Upper lobe of left lung (tissue), 6 donors: ENCODE measurements at regions not wholly inside any gene's neighbourhood (a gene's known extent, or its start where the extent isn't known, plus 50 kb on each side); places are given as distances from the start of the nearest gene placed in this dataset.

Source experiments
- ATAC-seq, 2 donors: fragments of 200-7000 bp; cut with Tn5 transposase; one replicate each; pipeline ENCODE4 v1.9.1; 2022; ENCODE audit warnings: mild to moderate bottlenecking in 2 of 2, moderate library complexity in 2 of 2; ENCODE audit not compliant: low FRiP score in 2 of 2
- DNase-seq, 2 donors: peaks; one replicate each; pipeline ENCODE4 v3.0.0-alpha.2; 2019 to 2020
- H3K27ac ChIP-seq, 4 donors: fragments of 200-600 bp; sonication (generic); one replicate each; pipeline ENCODE4 v1.5.1; 2016 to 2019
- H3K27me3 ChIP-seq, 4 donors: fragments of 200-600 bp; sonication (generic); one replicate each; pipeline ENCODE4 v1.5.1; 2017 to 2019
- H3K36me3 ChIP-seq, 4 donors: fragments of 200-600 bp; sonication (generic); one replicate each; pipeline ENCODE4 v1.5.1; 2016 to 2019
- H3K4me1 ChIP-seq, 4 donors: fragments of 200-600 bp; sonication (generic); one replicate each; pipeline ENCODE4 v1.5.1; 2018 to 2019
- H3K4me3 ChIP-seq, 4 donors: fragments of 200-600 bp; sonication (generic); one replicate each; pipeline ENCODE4 v1.5.1; 2017 to 2019; ENCODE audit warnings: mild to moderate bottlenecking in 2 of 4, moderate library complexity in 1 of 4
- H3K9me3 ChIP-seq, 4 donors: fragments of 200-600 bp; sonication (generic); one replicate each; pipeline ENCODE4 v1.5.1; 2018 to 2019
- CTCF ChIP-seq, 6 experiments: fragments of 450-650 bp in 4 of 6; fragments of 200-600 bp in 2 of 6; sonication (generic) in 2 of 6; IDR thresholded peaks; one replicate each; pipeline ENCODE4 v1.5.1; 2016 to 2019; ENCODE audit warnings: antibody characterized with exemption in 6 of 6
- EP300 ChIP-seq, 4 donors: sonication (generic); formaldehyde crosslinking; IDR thresholded peaks; one replicate each; pipeline ENCODE4 v1.5.1; 2017; ENCODE audit warnings: antibody characterized with exemption in 4 of 4, control low read depth in 2 of 4
- POLR2A ChIP-seq, 4 donors: fragments of 450-650 bp; IDR thresholded peaks; one replicate each; pipeline ENCODE4 v1.5.1; 2016 to 2017; ENCODE audit warnings: antibody characterized with exemption in 4 of 4, mild to moderate bottlenecking in 2 of 4
- POLR2AphosphoS5 ChIP-seq, 2 donors: sonication (generic); formaldehyde crosslinking; IDR thresholded peaks; one replicate each; pipeline ENCODE4 v1.5.1; 2017; ENCODE audit warnings: antibody characterized with exemption in 2 of 2
- WGBS, 2 donors: methylation state at CpG; one replicate each; pipeline ENCODE4 v1.1.5; 2017 to 2018; 5-methylcytosine and 5-hydroxymethylcytosine counted together
- donor health status: DM: no; HTN: no; CAD: no; lungs with moderate emphysema.
- donor health status: DM: no; HTN: yes; CAD: no; lungs with severe emphysema.

GRCh38 chr21:15932726-15933125 lies 202.9 kb downstream of the USP25 start:
- TF ChIP-seq POLR2A (IDR thresholded peaks at IDR 0.05), result no peak
- TF ChIP-seq EP300 (IDR thresholded peaks at IDR 0.05), result no peak
- no peak for TF ChIP-seq POLR2AphosphoS5 (IDR thresholded peaks at IDR 0.05)
- no peak for TF ChIP-seq CTCF (IDR thresholded peaks at IDR 0.05)
- no peak overlapping the region for H3K27ac ChIP-seq
- DNase-seq, result no peak
- H3K36me3 ChIP-seq, result no peaks in the 10 kb centered on the region
- no peaks in the 10 kb centered on the region for H3K27me3 ChIP-seq
- H3K4me3 ChIP-seq, result no peak overlapping the region
- no peak for ATAC-seq
- H3K4me1 ChIP-seq, result no peaks in the 10 kb centered on the region
- 72 to 78% methylated on average over 5 of the region's 5 CpGs for WGBS, 2 donors
- H3K9me3 ChIP-seq, result no peaks in the 10 kb centered on the region

- Histone ChIP-seq H3K27ac (no peak overlapping the region), H3K27me3 (no peaks in the 10 kb centered on the region), H3K4me1 (no peaks in the 10 kb centered on the region), H3K36me3 (no peaks in the 10 kb centered on the region), H3K4me3 (no peak overlapping the region), H3K9me3 (no peaks in the 10 kb centered on the region)
- 74 to 83% methylated on average over 1 of the region's 1 CpG for WGBS, 2 donors
- TF ChIP-seq POLR2AphosphoS5 (IDR thresholded peaks at IDR 0.05) (no peak), POLR2A (IDR thresholded peaks at IDR 0.05) (no peak), CTCF (IDR thresholded peaks at IDR 0.05) (no peak), EP300 (IDR thresholded peaks at IDR 0.05) (no peak)
- no peak for ATAC-seq
- no peak for DNase-seq
Measured at GRCh38 chr21:15935530-15935929, 205.7 kb downstream of the USP25 start.

- no peaks in the 10 kb centered on the region for H3K27me3 ChIP-seq
- no peaks in the 10 kb centered on the region for H3K36me3 ChIP-seq
- no peak overlapping the region for H3K4me3 ChIP-seq
- H3K27ac ChIP-seq, result no peak overlapping the region
- TF ChIP-seq CTCF (IDR thresholded peaks at IDR 0.05) (no peak), POLR2AphosphoS5 (IDR thresholded peaks at IDR 0.05) (no peak), EP300 (IDR thresholded peaks at IDR 0.05) (no peak), POLR2A (IDR thresholded peaks at IDR 0.05) (no peak)
- H3K4me1 ChIP-seq, result no peaks in the 10 kb centered on the region
- H3K9me3 ChIP-seq, result no peaks in the 10 kb centered on the region
- WGBS, 2 donors, result 82 to 83% methylated on average over 4 of the region's 4 CpGs
- ATAC-seq (no peak), DNase-seq (no peak)
Measured at GRCh38 chr21:15943009-15943666, 213.4 kb downstream of the USP25 start.

GRCh38 chr21:15947677-15948076 lies 217.9 kb downstream of the USP25 start:
- no peak for ATAC-seq
- H3K4me3 ChIP-seq, result no peak overlapping the region
- no peaks in the 10 kb centered on the region for H3K36me3 ChIP-seq
- no peaks in the 10 kb centered on the region for H3K9me3 ChIP-seq
- DNase-seq, result no peak
- no peaks in the 10 kb centered on the region for H3K27me3 ChIP-seq
- no peaks in the 10 kb centered on the region for H3K4me1 ChIP-seq
- TF ChIP-seq CTCF (IDR thresholded peaks at IDR 0.05) (no peak), POLR2AphosphoS5 (IDR thresholded peaks at IDR 0.05) (no peak), POLR2A (IDR thresholded peaks at IDR 0.05) (no peak), EP300 (IDR thresholded peaks at IDR 0.05) (no peak)
- WGBS, 2 donors, result 38 to 46% methylated on average over 6 of the region's 6 CpGs
- no peak overlapping the region for H3K27ac ChIP-seq

- H3K27ac ChIP-seq, result no peak overlapping the region
- H3K36me3 ChIP-seq, result no peaks in the 10 kb centered on the region
- H3K27me3 ChIP-seq, result no peaks in the 10 kb centered on the region
- H3K9me3 ChIP-seq, result peaks cover 7 to 22% (median 17%) of the 10 kb centered on the region in 4 donors
- H3K4me3 ChIP-seq, result no peak overlapping the region
- 97 to 100% methylated on average over 2 of the region's 2 CpGs for whole genome bisulfite sequencing, 2 donors
- TF ChIP-seq POLR2A (IDR thresholded peaks at IDR 0.05) (no peak), EP300 (IDR thresholded peaks at IDR 0.05) (no peak), CTCF (IDR thresholded peaks at IDR 0.05) (no peak), POLR2AphosphoS5 (IDR thresholded peaks at IDR 0.05) (no peak)
- ATAC-seq, result no peak
- DNase-seq, result no peak
- H3K4me1 ChIP-seq, result no peaks in the 10 kb centered on the region
Measured at GRCh38 chr21:15953551-15954116, 223.9 kb downstream of the USP25 start.
